GM21367 (cell line): ENCODE measurements at regions not wholly inside any gene's neighbourhood (a gene's known extent, or its start where the extent isn't known, plus 50 kb on each side); places are given as distances from the start of the nearest gene placed in this dataset.
"Not testable (repeated sequence)": the region's sequence is repeated elsewhere in the genome, so short reads cannot be mapped to it uniquely, and the experiment has no call there.

ENCODE experiments used
- ATAC-seq: cut with Tn5 transposase; IDR thresholded peaks from one replicate; pipeline ENCODE4 v1.9.1; 2021; ENCODE audit not compliant: unreplicated experiment

DNA sequence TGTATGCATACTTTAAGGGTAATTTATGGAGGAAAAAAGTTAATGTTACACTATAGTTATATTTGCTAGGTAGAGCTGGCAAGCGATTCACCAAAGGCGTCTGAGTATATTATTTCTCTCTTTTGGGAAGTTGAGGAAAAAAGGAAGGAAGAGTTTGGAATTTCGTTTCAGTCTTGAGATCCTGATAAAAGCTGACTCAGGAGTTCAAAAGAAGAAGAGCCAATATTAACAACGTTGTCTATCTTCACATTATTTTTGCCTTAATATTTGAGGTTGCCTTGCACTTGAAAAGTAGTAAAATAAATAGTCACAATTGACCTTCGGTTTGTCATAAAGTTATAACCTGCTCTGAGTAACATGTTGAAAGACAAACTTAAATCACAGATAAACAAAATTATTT lies 888.6 kb downstream of the KCNJ2 start:
- ATAC-seq: no peak

DNA sequence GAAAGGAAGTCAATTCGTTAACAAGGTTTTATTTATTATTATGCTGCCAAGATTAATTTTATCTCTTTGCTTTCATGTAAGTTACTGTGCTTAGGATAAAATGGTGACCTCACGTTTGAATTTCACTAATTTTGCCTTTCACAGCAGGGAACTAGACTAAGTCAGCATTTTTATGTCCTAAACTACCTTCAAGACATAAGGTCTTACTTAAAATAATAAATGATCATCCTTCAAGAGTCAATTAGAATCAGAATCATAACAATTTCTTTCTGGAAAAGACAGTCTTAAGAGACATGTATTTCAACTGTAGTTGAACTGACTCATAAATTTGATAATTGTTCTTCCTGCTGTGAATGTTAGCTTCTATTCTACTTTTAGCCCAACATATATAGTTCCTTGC lies 893.8 kb downstream of the KCNJ2 start:
- ATAC-seq: no peak

DNA sequence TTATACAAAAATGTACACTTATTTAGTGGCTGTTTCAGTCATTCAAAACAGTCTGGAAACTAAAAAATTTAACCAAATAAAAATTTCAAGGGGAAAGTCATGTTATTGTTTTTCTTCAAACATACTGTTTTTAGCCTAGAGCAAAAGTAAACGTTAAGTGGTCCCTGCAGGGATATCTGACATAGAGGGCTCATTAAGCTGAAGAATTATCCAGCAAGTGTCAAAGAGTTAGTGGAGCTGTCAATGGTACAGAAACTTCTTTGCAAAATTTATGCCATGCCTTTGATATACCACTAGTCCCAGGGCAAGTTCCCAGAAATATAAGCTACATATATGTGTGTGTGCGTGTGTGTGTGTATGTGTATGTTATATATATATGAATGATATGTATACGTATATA lies 894.2 kb downstream of the KCNJ2 start:
- no peak for ATAC-seq

DNA sequence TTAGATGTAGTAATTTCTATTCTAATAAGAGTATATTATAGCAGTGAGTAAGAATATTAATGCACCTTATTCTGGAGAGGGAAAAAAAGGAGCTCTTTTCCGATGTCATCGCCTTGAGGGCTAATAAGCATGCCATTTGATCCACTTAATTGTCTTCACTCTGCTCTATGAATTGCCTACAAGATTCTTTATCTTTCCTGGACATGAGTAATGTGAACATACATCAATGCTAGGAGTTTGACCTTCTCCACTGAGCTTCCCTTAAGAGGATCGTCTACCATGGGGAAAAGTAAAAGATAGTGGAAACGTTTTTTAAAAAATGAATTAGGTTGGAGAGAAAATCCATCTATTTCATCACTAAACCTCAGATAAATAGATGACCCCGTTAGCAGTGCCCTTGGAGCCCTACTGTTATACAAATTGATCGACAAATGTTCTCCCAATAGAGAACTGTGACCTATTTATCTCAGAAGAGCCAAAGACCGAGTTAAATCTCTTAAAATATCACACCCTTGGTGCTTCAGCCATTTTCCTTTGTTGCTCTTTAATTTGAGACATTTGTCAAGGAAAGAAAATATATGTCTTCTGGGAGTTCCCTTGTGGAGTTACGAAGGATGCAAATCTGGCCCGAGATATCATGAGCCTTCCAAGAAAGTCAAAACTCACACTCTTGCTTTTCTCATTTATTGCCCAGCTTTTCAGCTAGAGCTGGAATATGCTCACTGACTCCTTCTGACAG lies 898.5 kb downstream of the KCNJ2 start:
- no peak for ATAC-seq

DNA sequence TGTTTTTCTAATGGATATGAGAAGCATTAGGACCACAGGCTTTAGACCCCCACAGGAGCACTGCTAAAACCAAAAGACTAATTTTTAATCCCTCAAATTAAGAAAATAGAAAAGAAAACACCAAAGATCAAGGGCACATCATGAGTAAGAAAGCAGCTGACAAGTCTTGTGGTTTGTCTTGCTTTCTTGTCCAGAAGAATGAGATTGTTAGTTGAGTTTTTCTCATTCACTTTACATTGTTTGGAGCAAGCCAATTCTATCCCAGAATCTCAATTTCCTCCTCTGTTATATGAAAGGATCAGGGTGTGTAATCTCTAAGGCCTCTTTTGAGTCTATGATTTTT lies 899.0 kb downstream of the KCNJ2 start:
- no peak for ATAC-seq

DNA sequence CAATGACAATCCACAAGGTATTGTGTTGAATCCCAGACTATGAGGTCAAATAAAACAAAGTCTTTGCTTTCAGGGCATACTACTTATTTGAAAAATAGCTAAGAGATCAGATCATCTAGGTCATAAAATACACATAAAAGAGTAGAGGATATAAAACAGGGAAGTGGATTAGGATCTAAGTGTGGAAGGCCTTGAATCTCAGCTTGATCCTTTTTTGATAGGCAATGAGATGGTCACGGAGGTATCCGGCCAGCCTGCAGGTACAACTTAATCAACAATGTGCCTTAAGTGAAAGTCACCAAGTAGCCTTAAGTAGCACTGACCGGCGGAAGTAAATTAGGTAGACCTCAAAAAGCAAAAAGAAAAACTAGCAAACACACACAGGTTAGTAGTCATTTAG lies 901.7 kb downstream of the KCNJ2 start:
- ATAC-seq: no peak

DNA sequence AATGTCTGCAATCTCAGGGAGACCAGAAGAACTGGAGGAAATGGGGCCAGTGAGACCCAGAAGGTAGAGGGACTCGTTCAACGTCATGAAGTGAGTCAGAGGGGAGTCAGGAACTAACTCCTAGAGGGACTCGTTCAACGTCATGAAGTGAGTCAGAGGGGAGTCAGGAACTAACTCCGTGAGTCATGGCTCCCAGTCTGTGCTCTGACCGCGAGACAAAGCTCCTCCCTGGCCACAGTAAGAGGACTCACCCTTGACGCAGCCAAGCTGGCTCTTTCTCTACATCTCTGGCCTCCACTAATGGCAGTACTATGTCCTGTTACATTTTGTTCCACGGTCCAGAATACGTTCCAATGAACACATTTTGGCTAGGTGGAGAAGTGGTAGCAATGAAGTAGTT lies 902.5 kb downstream of the KCNJ2 start:
- ATAC-seq: no peak

DNA sequence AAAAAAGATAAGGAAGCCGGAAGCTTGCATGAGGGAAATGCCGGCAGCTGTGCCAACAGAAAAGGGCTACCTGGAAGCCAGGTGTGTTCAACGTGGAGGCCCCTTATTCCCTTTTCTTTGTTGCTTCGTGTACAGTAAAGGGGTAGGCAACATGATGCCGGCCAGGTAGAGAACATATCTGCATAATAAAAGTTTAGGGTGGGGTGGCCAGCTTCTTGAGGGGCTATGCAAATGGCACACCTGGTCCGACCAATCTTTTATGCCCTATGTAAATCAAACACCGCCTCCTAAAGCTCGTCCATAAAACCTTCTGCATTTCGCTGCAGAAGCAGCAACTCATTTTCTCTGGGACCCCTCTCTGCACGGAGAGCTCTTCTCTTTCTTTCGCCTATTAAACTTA lies 911.6 kb downstream of the KCNJ2 start:
- no peak for ATAC-seq

DNA sequence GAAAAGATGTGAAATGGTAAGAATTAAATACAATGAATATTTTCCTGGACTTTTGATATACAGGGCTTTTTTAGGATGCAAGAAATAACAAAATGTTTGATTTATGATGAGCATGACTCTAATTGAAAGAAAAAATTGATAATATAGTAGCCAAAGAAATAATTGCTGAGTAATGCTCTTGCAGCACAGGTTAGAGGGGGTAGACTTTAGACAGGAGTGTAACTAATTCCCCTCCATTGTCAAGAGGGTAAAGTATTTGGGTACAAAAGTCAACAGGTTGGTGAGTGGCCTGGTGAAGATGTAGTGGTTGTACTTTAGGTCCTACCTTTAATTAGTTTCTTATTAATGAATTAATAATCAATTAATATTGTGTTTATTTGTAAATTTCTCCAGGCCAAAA lies 912.3 kb downstream of the KCNJ2 start:
- ATAC-seq: no peak

DNA sequence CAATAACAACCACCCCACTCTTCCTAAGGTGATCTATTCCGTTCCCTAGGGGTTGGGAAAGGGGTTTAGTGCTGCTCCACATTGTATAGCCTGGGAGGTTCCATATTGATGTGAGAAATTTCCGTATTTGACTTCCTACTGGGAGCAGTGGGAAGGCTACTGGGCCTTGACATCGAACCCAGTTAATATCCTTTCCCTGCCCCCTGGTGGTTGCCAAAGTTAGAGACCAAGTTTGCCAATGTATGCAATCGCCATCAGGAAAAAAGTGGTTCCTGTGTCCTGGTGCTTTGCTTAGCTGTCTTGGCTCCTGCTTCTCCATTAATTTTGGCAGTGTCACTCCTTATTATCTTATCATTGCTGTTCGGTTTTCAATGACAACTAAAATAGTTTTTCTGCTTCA lies 914.9 kb downstream of the KCNJ2 start:
- ATAC-seq: no peak

DNA sequence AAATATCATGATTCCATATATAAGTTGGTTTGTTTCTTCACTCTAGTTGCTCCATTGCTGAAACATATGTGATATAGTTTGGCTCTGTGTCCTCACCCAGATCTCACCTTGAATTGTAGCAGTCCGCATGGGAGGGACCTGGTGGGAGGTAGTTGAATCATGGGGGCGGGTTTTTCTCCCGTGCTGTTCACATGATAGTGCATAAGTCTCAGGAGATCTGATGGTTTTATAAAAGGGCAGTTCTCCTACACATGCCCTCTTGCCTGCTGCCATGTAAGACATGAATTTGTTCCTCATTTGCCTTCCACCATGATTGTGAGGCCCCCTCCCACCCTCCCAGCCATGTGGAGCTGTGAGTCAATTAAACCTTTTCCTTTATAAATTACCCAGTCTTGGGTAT lies 915.5 kb downstream of the KCNJ2 start:
- ATAC-seq: no peak

DNA sequence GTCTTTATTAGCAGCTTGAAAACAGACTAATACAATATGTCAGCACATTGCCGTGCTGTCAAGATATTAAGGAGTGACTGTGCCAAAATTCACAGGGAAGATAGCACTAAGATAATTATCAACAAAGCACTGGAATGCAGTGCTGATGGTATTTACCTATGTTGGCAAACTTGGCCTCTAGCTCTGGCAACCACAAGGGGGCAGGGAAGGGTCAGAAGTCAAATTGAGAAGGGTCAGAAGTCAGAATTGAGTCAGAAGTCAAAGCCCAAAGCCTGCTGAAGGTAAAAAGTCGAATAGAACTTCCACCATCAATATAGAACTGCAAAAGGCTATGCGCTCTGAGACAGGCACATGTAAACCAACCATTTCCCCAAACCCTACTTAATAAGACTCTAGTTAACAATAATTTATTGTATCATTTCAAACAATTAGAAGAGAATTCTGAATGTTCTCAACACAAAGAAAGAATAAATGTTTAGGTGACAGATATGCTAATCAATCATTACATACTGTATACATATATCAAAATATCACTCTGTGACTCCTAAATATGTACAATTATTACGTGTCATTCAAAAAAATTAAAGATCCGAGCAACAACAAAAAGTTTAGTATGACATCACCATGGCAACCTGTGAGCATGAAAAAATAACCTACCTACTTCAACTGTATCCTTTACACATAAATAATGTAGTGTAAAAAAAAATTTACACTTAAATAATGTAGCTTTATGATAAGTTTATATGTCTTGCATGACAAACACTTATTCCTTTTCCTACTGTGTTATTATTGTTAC lies 916.1 kb downstream of the KCNJ2 start:
- ATAC-seq: no peak

DNA sequence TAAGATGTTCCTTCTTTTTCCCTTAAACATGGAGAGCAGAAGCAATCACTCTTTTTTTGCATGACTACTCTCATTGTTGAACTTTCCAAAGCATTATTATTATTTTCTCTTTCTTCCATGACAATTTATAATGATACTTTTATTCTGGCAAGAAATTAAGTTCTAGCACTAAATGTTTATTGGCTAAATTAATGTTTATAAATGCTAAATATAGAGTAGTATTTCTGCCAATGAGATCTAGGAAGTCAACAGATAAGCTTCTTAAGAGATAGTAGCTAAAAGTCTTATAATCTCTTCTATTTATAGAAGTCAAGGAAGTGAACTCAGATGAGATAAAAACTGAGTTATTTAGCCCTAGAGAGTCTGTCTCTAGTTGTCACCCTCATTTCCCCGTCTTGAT lies 920.1 kb downstream of the KCNJ2 start:
- no peak for ATAC-seq

DNA sequence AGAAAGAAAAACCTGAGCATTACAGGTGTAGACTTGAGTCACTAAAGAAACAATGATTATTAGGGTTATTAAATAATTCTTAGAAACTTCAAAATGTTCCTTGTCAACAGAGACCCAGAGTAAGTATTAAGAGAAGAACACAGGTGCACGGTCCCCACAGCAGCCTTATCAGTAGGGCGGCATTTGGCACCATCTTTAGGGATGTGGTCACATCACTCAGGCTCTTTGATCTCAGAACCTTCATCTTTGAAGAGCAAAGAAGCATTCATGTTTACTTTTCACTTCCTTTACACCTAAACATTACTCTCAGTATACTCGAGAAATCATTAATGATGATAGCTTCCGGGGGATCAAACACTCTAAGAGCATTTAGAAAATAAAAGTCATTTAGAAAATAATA lies 928.7 kb downstream of the KCNJ2 start:
- no peak for ATAC-seq

DNA sequence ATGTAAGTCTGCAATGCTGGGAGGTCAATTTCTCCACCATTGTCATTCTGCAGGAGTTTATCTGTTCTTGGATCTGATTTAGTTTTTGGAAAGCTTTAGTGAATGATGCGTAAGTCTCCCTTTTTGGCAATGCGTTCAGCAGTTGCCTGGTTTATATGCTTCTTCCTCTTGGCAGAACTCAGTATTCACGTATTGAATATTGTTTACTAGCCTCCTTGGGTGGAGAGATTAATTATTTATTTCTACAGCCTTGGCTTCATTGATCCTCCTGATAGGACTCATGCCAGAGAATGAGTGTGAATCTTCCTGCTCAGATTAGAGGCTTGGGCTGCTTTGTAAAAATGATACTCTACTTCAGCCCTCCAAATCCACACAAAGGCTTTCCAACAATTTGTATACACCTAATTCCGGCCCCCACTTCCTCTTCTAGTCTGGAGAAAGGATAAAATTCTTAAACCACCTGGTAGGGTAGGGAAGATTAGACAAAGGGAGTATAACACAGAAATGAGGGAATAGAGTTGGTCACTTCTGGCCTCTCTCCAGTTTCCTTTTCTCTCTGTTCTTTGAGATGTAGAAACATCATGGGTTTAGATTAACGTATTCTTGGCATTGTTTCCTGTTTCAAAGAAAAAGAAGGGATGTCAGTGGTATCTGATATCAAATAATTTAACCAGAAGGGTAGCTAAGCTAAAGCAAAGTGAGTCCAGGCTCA lies 929.8 kb downstream of the KCNJ2 start:
- ATAC-seq: no peak

DNA sequence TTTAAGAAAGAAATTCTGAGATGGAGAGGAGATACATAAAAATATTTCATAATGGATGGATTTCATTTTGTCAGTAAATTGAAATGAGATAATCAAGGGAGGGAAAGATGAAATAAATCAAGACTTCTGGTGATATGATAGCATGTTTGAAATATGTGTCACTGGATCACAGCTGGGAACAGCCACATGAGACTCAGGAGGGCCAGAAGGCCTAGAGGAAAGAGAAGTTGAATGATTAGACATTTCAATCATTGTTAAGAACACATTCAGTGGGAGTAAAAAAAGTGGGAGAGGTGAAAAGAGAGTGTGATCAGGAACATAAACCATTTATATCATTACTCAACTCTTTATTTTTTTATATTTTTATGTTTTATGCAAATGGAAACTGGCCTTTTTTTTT lies 933.4 kb downstream of the KCNJ2 start:
- ATAC-seq: no peak

DNA sequence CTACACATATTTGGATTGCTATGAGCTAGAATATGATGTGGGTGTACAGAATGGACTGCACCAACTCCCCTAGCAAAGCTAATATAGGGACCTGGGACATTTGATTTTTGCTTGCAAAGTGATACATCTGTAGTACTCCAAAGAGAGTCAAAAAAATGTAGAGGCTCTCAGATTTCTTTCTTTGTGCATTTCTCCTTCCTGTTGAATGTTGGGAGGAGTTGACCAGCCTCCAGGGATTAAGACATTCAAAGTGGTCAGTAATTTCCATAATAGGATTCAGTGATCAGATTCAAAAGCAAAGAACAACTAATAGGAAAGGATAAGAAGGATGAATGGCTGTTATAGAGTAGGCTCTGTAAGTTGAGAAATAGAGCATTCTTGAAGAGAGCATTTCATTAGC lies 934.9 kb downstream of the KCNJ2 start:
- no peak for ATAC-seq

DNA sequence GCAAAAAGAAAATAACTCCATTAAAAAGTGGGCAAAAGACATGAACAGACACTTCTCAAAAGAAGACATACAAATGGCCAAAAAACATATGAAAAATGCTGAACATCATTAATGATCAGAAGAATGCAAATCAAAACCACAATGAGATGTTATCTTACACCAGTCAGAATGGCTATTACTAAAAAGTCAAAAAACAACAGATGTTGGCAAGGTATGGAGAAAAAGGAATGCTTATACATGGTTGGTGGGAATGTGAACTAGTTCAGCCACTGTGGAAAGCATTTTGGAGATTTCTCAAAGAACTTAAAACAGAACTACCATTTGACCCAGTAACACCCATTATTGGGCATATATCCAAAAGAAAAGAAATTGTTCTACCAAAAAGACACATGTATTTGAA lies 936.7 kb downstream of the KCNJ2 start:
- not testable (repeated sequence) for ATAC-seq

DNA sequence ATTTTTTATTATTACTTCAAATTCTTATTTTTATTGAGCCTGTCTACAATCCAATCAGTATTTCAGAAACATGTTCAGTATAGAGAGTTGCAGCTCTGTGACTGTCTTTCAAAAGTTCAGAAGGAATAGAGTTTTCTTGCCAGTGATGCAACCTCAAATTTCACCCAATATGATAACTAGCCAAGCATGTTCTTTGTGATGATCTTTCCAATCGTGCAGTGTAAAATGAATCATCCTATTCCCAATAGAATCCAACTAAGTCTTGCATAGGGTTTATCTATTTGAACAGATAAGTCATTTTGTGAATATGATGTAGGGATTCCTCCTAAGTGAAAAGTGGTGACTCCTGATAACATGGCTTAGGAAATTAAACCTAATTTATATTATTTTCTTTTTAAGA lies 937.8 kb downstream of the KCNJ2 start:
- ATAC-seq: no peak

DNA sequence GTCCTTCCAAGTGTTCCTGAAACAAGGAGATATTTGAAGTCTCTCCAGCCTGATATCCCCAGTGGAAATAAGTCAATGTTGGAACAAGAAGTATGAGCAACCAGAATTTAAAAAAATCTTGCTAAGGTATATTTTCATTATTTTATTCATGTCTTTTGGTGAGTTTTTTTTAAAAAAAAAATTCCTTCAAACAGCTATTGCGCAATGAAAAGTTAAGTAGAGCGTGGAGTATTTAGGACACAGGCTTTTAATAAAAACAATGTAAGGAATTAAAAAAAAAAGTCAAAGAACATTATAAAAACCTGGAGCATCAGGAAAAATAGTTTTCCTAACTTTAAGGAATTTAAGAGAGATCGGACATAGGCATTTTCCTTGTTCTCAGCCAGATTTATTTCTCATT lies 940.4 kb downstream of the KCNJ2 start:
- ATAC-seq: no peak

DNA sequence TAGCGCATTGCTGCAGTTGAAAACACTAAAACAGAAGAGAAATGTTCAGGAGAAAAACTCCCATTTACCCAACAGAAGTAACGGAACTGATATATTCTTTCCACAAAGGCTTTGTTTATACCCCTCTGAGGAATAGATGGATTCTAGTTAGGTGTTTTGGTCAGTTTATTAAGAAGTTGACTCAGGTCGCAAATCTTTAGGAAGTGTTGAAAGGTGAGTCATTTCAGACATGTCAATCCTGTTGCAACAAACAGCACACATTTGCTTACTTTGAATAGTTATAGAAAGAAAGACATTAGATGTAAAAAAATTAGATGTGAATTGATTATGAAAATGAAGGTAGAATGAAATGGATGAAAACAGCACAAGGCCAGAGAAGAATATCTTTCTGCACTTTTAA lies 941.0 kb downstream of the KCNJ2 start:
- no peak for ATAC-seq

DNA sequence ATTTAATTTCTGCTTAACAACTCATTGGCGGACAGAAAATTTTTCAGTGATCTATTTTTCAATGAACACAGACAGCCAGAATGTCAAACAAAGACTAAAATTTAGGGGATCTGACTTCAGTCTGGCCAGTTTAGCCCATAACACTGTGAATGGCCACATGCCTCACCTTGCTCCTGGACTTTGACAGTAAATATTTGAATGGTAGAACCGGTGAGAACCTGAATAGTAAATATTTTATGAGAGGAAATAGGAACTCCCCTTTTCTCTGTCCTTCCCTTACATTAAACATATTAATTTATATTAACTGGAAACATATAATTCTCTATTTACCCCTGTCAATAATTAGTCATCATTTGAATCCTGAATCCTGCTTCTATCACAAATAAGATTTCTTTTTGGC lies 942.1 kb downstream of the KCNJ2 start:
- ATAC-seq: no peak
